H9 (cell line): ENCODE measurements at regions not wholly inside any gene's neighbourhood (a gene's known extent, or its start where the extent isn't known, plus 50 kb on each side); places are given as distances from the start of the nearest gene placed in this dataset.
A peak's percentile ranks its signal among the peaks of the same experiment; 100 is the strongest.

Experiments
- DNase-seq: peaks from one replicate; pipeline ENCODE4 v3.0.0-alpha.2; 2017
- H2AFZ ChIP-seq: one replicate; pipeline ENCODE4 v1.6.1; 2013; ENCODE audit warnings: mild to moderate bottlenecking, low read length, control low read depth, moderate library complexity
- H2AK5ac ChIP-seq: 2 replicates; pipeline ENCODE4 v1.6.1; 2013; ENCODE audit warnings: low read length, control low read depth, mixed read lengths; ENCODE audit not compliant: insufficient read length
- H2BK120ac ChIP-seq: one replicate; pipeline ENCODE4 v1.6.1; 2013; ENCODE audit warnings: low read depth, mild to moderate bottlenecking, low read length, control low read depth, inconsistent platforms; ENCODE audit not compliant: poor library complexity, severe bottlenecking
- H2BK12ac ChIP-seq: 2 replicates; pipeline ENCODE4 v1.6.1; 2013; ENCODE audit warnings: low read length, control low read depth, mixed read lengths, low read depth; ENCODE audit not compliant: insufficient read length
- H2BK15ac ChIP-seq: 2 replicates; pipeline ENCODE4 v1.6.1; 2013; ENCODE audit warnings: low read depth, low read length, control low read depth
- H2BK20ac ChIP-seq: one replicate; pipeline ENCODE4 v1.6.1; 2013; ENCODE audit warnings: low read depth, mild to moderate bottlenecking, low read length, control low read depth, inconsistent platforms; ENCODE audit not compliant: poor library complexity, severe bottlenecking
- H2BK5ac ChIP-seq: 2 replicates; pipeline ENCODE4 v1.6.1; 2013; ENCODE audit warnings: low read length, control low read depth, mixed read lengths; ENCODE audit not compliant: insufficient read length
- H3K14ac ChIP-seq: 2 replicates; pipeline ENCODE4 v1.6.1; 2013; ENCODE audit warnings: low read length, control low read depth; ENCODE audit not compliant: insufficient read depth
- H3K18ac ChIP-seq: 2 replicates; pipeline ENCODE4 v1.6.1; 2013; ENCODE audit warnings: low read depth, mild to moderate bottlenecking, mixed read lengths, low read length, control low read depth; ENCODE audit not compliant: insufficient read length
- H3K23ac ChIP-seq: 2 replicates; pipeline ENCODE4 v1.6.1; 2013; ENCODE audit warnings: low read length, control low read depth, mixed read lengths, low read depth; ENCODE audit not compliant: insufficient read length
- H3K23me2 ChIP-seq: 2 replicates; pipeline ENCODE4 v1.6.1; 2013; ENCODE audit warnings: low read depth, mild to moderate bottlenecking, mixed read lengths, low read length, control low read depth; ENCODE audit not compliant: insufficient read length, poor library complexity, severe bottlenecking
- H3K27ac ChIP-seq: 2 replicates; pipeline ENCODE4 v1.5.1; 2013; ENCODE audit warnings: low read length, control low read depth, mixed read lengths, low read depth; ENCODE audit not compliant: insufficient read length
- H3K27me3 ChIP-seq: 2 replicates; pipeline ENCODE4 v1.6.1; 2013; ENCODE audit warnings: low read length, control low read depth, inconsistent platforms; ENCODE audit not compliant: insufficient read depth
- H3K4ac ChIP-seq: 2 replicates; pipeline ENCODE4 v1.6.1; 2013; ENCODE audit warnings: low read depth, mild to moderate bottlenecking, control low read depth, inconsistent platforms, low read length, moderate library complexity
- H3K4me1 ChIP-seq: 2 replicates; pipeline ENCODE4 v1.6.1; 2013; ENCODE audit warnings: low read length, control low read depth, inconsistent platforms; ENCODE audit not compliant: insufficient read depth
- H3K4me2 ChIP-seq: 2 replicates; pipeline ENCODE4 v1.6.1; 2013; ENCODE audit warnings: low read length, control low read depth, mixed read lengths; ENCODE audit not compliant: insufficient read length, insufficient read depth
- H3K56ac ChIP-seq: 2 replicates; pipeline ENCODE4 v1.6.1; 2013; ENCODE audit warnings: low read depth, mild to moderate bottlenecking, mixed read lengths, low read length, control low read depth; ENCODE audit not compliant: insufficient read length
- H3K79me1 ChIP-seq: 2 replicates; pipeline ENCODE4 v1.6.1; 2013; ENCODE audit warnings: low read depth, mild to moderate bottlenecking, moderate library complexity, low read length, control low read depth, inconsistent platforms; ENCODE audit not compliant: insufficient read depth, poor library complexity, severe bottlenecking
- H3K79me2 ChIP-seq: 2 replicates; pipeline ENCODE4 v1.6.1; 2013; ENCODE audit warnings: low read length, control low read depth, inconsistent platforms; ENCODE audit not compliant: insufficient read depth
- H3K9ac ChIP-seq: 2 replicates; pipeline ENCODE4 v1.6.1; 2013; ENCODE audit warnings: low read length, control low read depth, mixed read lengths; ENCODE audit not compliant: insufficient read length; ENCODE audit errors: extremely low read depth
- H3K9me3 ChIP-seq: one replicate; pipeline ENCODE4 v1.6.1; 2013; ENCODE audit warnings: low read depth, low read length, inconsistent platforms; ENCODE audit not compliant: control insufficient read depth
- H3T11ph ChIP-seq: one replicate; pipeline ENCODE4 v1.6.1; 2013; ENCODE audit warnings: mild to moderate bottlenecking, low read length, control low read depth, inconsistent platforms
- H4K20me1 ChIP-seq: one replicate; pipeline ENCODE4 v1.6.1; 2013; ENCODE audit not compliant: control insufficient read depth, insufficient read length, insufficient read depth
- H4K5ac ChIP-seq: 2 replicates; pipeline ENCODE4 v1.6.1; 2013; ENCODE audit warnings: low read depth, mild to moderate bottlenecking, mixed read lengths, low read length, control low read depth; ENCODE audit not compliant: insufficient read length
- H4K8ac ChIP-seq: replicated peaks from 2 replicates; pipeline ENCODE4 v1.6.1; 2013; ENCODE audit warnings: low read length, control low read depth, mixed read lengths, low read depth; ENCODE audit not compliant: insufficient read length
- H4K91ac ChIP-seq: 2 replicates; pipeline ENCODE4 v1.6.1; 2013; ENCODE audit warnings: low read depth, mild to moderate bottlenecking, moderate library complexity, mixed read lengths, low read length, control low read depth; ENCODE audit not compliant: insufficient read length
- H3K27ac Mint-ChIP-seq, 3 experiments: 2 replicates in 2 of 3; 3 replicates in 1 of 3; pipeline ENCODE4 v1.8.0; 2020 to 2021; ENCODE audit warnings: mixed read lengths in 3 of 3, mild to moderate bottlenecking in 1 of 3, moderate library complexity in 1 of 3
- H3K27me3 Mint-ChIP-seq: 2 replicates; pipeline ENCODE4 v1.8.0; 2021; ENCODE audit warnings: low read depth, mild to moderate bottlenecking, moderate library complexity, mixed read lengths
- H3K36me3 Mint-ChIP-seq, 3 experiments: 2 replicates in 2 of 3; 3 replicates in 1 of 3; pipeline ENCODE4 v1.8.0; 2020 to 2021; ENCODE audit warnings: low read depth in 3 of 3, mixed read lengths in 3 of 3; ENCODE audit not compliant: insufficient read depth in 1 of 3
- H3K4me1 Mint-ChIP-seq, 2 experiments: 2 replicates each; pipeline ENCODE4 v1.8.0; 2020; ENCODE audit warnings: mixed read lengths in 2 of 2
- H3K4me3 Mint-ChIP-seq, 2 experiments: 2 replicates in 1 of 2; 3 replicates in 1 of 2; pipeline ENCODE4 v1.8.0; 2020 to 2021; ENCODE audit warnings: mild to moderate bottlenecking in 2 of 2, mixed read lengths in 2 of 2, moderate library complexity in 1 of 2
- H3K9me3 Mint-ChIP-seq, 2 experiments: 2 replicates in 1 of 2; 3 replicates in 1 of 2; pipeline ENCODE4 v1.8.0; 2020; ENCODE audit warnings: mild to moderate bottlenecking in 2 of 2, mixed read lengths in 2 of 2, moderate library complexity in 1 of 2
- WGBS: extraction: QIAGEN DNeasy Blood & Tissue Kit; methylation state at CpG from one replicate; pipeline ENCODE4 v1.1.7; 2013; ENCODE audit warnings: missing lambda C conversion rate, low lambda C conversion rate, mixed read lengths; ENCODE audit not compliant: insufficient read length; ENCODE audit errors: extremely low coverage; 5-methylcytosine and 5-hydroxymethylcytosine counted together
- TF ChIP-seq, protein P1 (sequence below): fragments of 200-600 bp; sonication (generic); conservative IDR thresholded peaks from 3 replicates; pipeline ENCODE4 v1.8.0; 2021; ENCODE audit warnings: antibody characterized with exemption, mild to moderate bottlenecking

DNA sequence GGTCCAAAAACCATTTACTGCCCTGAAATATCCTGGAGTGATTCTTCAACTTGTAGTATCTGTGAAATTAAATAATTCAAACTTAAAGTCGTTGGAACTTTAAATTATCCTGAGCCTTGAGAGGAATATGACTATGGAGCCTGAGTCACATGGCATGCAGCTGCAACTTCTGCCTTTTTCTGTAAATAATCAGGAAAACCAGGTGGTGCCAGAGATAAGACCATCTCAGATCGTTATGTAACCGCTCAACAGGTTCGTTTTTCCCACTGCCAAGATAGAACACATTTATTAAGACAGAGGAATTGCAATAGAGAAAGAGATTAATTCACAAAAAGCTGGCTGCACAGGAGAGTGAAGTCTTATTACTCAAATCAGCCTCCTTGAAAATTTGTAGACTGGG, 876.5 kb downstream of the SUCLG1 start:
- DNase-seq, result no peak
- Mint-ChIP-seq H3K4me1 (peaks cover 19% of the 10 kb centered on the region in 2 experiments), H3K9me3 (no peaks in the 10 kb centered on the region), H3K4me3 (no peak overlapping the region), H3K36me3 (no peaks in the 10 kb centered on the region), H3K27ac (peak overlapping the region in 1 of 3 experiments; percentile 19; a peak in 1 of 7 replicates), H3K27me3 (no peaks in the 10 kb centered on the region)
- Histone ChIP-seq H3K79me1 (no peaks in the 10 kb centered on the region), H4K5ac (no peak overlapping the region), H2BK5ac (no peak overlapping the region), H3K56ac (no peak overlapping the region), H3T11ph (no peak overlapping the region), H2AFZ (no peak overlapping the region), H3K27me3 (no peaks in the 10 kb centered on the region), H3K9ac (no peak overlapping the region), H3K4me2 (no peak overlapping the region), H4K20me1 (no peaks in the 10 kb centered on the region), H3K4me1 (peaks cover 2% of the 10 kb centered on the region; the same call in 1 of the 2 replicates), H2AK5ac (no peak overlapping the region), H2BK15ac (no peak overlapping the region), H3K18ac (no peak overlapping the region), H3K27ac (no peak overlapping the region), H2BK120ac (no peak overlapping the region), H3K9me3 (no peaks in the 10 kb centered on the region), H3K14ac (no peak overlapping the region), H3K4ac (no peak overlapping the region), H4K91ac (no peak overlapping the region), H3K79me2 (no peaks in the 10 kb centered on the region), H3K23me2 (no peaks in the 10 kb centered on the region), H3K23ac (no peak overlapping the region), H2BK12ac (no peak overlapping the region), H4K8ac (no peak overlapping the region), H2BK20ac (no peak overlapping the region)
- no CpG with 5 or more reads among the region's 4 CpGs for WGBS
- TF ChIP-seq, protein P1, sequence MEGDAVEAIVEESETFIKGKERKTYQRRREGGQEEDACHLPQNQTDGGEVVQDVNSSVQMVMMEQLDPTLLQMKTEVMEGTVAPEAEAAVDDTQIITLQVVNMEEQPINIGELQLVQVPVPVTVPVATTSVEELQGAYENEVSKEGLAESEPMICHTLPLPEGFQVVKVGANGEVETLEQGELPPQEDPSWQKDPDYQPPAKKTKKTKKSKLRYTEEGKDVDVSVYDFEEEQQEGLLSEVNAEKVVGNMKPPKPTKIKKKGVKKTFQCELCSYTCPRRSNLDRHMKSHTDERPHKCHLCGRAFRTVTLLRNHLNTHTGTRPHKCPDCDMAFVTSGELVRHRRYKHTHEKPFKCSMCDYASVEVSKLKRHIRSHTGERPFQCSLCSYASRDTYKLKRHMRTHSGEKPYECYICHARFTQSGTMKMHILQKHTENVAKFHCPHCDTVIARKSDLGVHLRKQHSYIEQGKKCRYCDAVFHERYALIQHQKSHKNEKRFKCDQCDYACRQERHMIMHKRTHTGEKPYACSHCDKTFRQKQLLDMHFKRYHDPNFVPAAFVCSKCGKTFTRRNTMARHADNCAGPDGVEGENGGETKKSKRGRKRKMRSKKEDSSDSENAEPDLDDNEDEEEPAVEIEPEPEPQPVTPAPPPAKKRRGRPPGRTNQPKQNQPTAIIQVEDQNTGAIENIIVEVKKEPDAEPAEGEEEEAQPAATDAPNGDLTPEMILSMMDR, result no peak
